CD8-positive, alpha-beta memory T cell (primary cell): ENCODE measurements at regions not wholly inside any gene's neighbourhood (a gene's known extent, or its start where the extent isn't known, plus 50 kb on each side); places are given as distances from the start of the nearest gene placed in this dataset.

ENCODE experiments used
- CTCF ChIA-PET: fragments of 350-600 bp; sonication (Branson Sonifier 250); formaldehyde crosslinking; loops from one replicate; lab custom pipeline; 2021; ENCODE audit warnings: antibody characterized with exemption; lab: Charles Lee
- POLR2A ChIA-PET: fragments of 350-600 bp; sonication (Branson Sonifier 250); formaldehyde crosslinking; loops from one replicate; lab custom pipeline; 2021; ENCODE audit warnings: antibody characterized with exemption; lab: Charles Lee
- DNase-seq, 5 donors: peaks; one replicate each; pipeline versions ENCODE4 v3.0.0 to v3.0.0-alpha.2; 2020 to 2022; ENCODE audit warnings: mixed read lengths in 1 of 5
- H3K27ac ChIP-seq: one replicate; pipeline ENCODE4 v1.7.0; 2013; ENCODE audit warnings: low read depth, mild to moderate bottlenecking, low read length, moderate library complexity
- H3K27me3 ChIP-seq: 2 replicates; pipeline ENCODE4 v1.7.0; 2013; ENCODE audit warnings: low read length, mild to moderate bottlenecking; ENCODE audit not compliant: insufficient read depth, poor library complexity, severe bottlenecking
- H3K36me3 ChIP-seq: 2 replicates; pipeline ENCODE4 v1.7.0; 2013; ENCODE audit warnings: mild to moderate bottlenecking, low read length, moderate library complexity; ENCODE audit not compliant: insufficient read depth
- H3K4me1 ChIP-seq: 2 replicates; pipeline ENCODE4 v1.7.0; 2013; ENCODE audit warnings: mild to moderate bottlenecking, low read length, moderate library complexity; ENCODE audit not compliant: insufficient read depth
- H3K4me3 ChIP-seq: 2 replicates; pipeline ENCODE4 v1.7.0; 2013; ENCODE audit warnings: mild to moderate bottlenecking, low read length
- H3K9me3 ChIP-seq: 2 replicates; pipeline ENCODE4 v1.7.0; 2013; ENCODE audit warnings: mild to moderate bottlenecking, low read length
- H3K27ac Mint-ChIP-seq, 8 donors: one replicate each; pipeline ENCODE4 v1.8.0; 2020 to 2021; ENCODE audit warnings: mixed read lengths in 8 of 8, mild to moderate bottlenecking in 6 of 8, inconsistent platforms in 3 of 8, moderate library complexity in 3 of 8
- H3K27me3 Mint-ChIP-seq, 2 donors: one replicate each; pipeline ENCODE4 v1.8.0; 2020 to 2021; ENCODE audit warnings: mixed read lengths in 2 of 2, mild to moderate bottlenecking in 1 of 2, moderate library complexity in 1 of 2
- H3K36me3 Mint-ChIP-seq, 3 donors: one replicate each; pipeline ENCODE4 v1.8.0; 2020 to 2021; ENCODE audit warnings: mixed read lengths in 3 of 3, inconsistent platforms in 1 of 3, mild to moderate bottlenecking in 1 of 3
- H3K4me1 Mint-ChIP-seq, 3 donors: one replicate each; pipeline ENCODE4 v1.8.0; 2020 to 2021; ENCODE audit warnings: mixed read lengths in 3 of 3, inconsistent platforms in 1 of 3, mild to moderate bottlenecking in 1 of 3
- H3K4me3 Mint-ChIP-seq, 7 donors: one replicate each; pipeline ENCODE4 v1.8.0; 2020 to 2021; ENCODE audit warnings: mixed read lengths in 7 of 7, mild to moderate bottlenecking in 6 of 7, moderate library complexity in 4 of 7, inconsistent platforms in 2 of 7
- H3K9me3 Mint-ChIP-seq, 5 donors: one replicate each; pipeline ENCODE4 v1.8.0; 2020 to 2022; ENCODE audit warnings: mixed read lengths in 5 of 5, mild to moderate bottlenecking in 3 of 5, moderate library complexity in 2 of 5, inconsistent platforms in 1 of 5

GRCh38 chr12:88775742-88776151 lies 195.5 kb upstream of the KITLG start:
- Mint-ChIP-seq H3K4me1 (no peaks in the 10 kb centered on the region), H3K36me3 (no peaks in the 10 kb centered on the region), H3K4me3 (no peak overlapping the region), H3K9me3 (peaks cover 0 to 6% (median 0%) of the 10 kb centered on the region in 5 donors), H3K27ac (no peak overlapping the region), H3K27me3 (peaks cover 0 to 5% of the 10 kb centered on the region in 2 donors)
- Histone ChIP-seq H3K36me3 (no peaks in the 10 kb centered on the region), H3K4me1 (no peaks in the 10 kb centered on the region), H3K4me3 (no peak overlapping the region), H3K9me3 (no peaks in the 10 kb centered on the region), H3K27me3 (no peaks in the 10 kb centered on the region), H3K27ac (no peak overlapping the region)
- DNase-seq, result no peak
- ChIA-PET POLR2A (no interaction called here), CTCF (no interaction called here)

- Mint-ChIP-seq H3K27ac (no peak overlapping the region), H3K9me3 (peaks cover 0 to 5% (median 0%) of the 10 kb centered on the region in 5 donors), H3K4me1 (no peaks in the 10 kb centered on the region), H3K36me3 (no peaks in the 10 kb centered on the region), H3K4me3 (no peak overlapping the region), H3K27me3 (no peaks in the 10 kb centered on the region)
- CTCF ChIA-PET, result no interaction called here
- no peak for DNase-seq
- H3K27ac ChIP-seq, result no peak overlapping the region
- no peaks in the 10 kb centered on the region for H3K27me3 ChIP-seq
- H3K4me3 ChIP-seq, result no peak overlapping the region
- POLR2A ChIA-PET, result no interaction called here
- H3K36me3 ChIP-seq, result no peaks in the 10 kb centered on the region
- no peaks in the 10 kb centered on the region for H3K4me1 ChIP-seq
- no peaks in the 10 kb centered on the region for H3K9me3 ChIP-seq
Measured at GRCh38 chr12:88767699-88768098, 187.4 kb upstream of the KITLG start.

- no peak overlapping the region for H3K4me3 ChIP-seq
- Mint-ChIP-seq H3K4me3 (no peak overlapping the region), H3K27me3 (no peaks in the 10 kb centered on the region), H3K27ac (no peak overlapping the region), H3K4me1 (no peaks in the 10 kb centered on the region), H3K36me3 (no peaks in the 10 kb centered on the region), H3K9me3 (peaks cover 0 to 4% (median 0%) of the 10 kb centered on the region in 5 donors)
- H3K9me3 ChIP-seq, result no peaks in the 10 kb centered on the region
- POLR2A ChIA-PET, result no interaction called here
- no peaks in the 10 kb centered on the region for H3K27me3 ChIP-seq
- no peak for DNase-seq
- no peaks in the 10 kb centered on the region for H3K36me3 ChIP-seq
- CTCF ChIA-PET, result no interaction called here
- no peaks in the 10 kb centered on the region for H3K4me1 ChIP-seq
- no peak overlapping the region for H3K27ac ChIP-seq
Measured at GRCh38 chr12:88764781-88765480, 184.7 kb upstream of the KITLG start.

- Mint-ChIP-seq H3K27ac (no peak overlapping the region), H3K36me3 (no peaks in the 10 kb centered on the region), H3K4me1 (no peaks in the 10 kb centered on the region), H3K9me3 (peaks cover 0 to 4% (median 0%) of the 10 kb centered on the region in 5 donors), H3K4me3 (no peak overlapping the region), H3K27me3 (no peaks in the 10 kb centered on the region)
- Histone ChIP-seq H3K9me3 (no peaks in the 10 kb centered on the region), H3K4me3 (no peak overlapping the region), H3K4me1 (no peaks in the 10 kb centered on the region), H3K27me3 (no peaks in the 10 kb centered on the region), H3K36me3 (no peaks in the 10 kb centered on the region), H3K27ac (no peak overlapping the region)
- ChIA-PET POLR2A (no interaction called here), CTCF (no interaction called here)
- DNase-seq, result no peak
Measured at GRCh38 chr12:88763536-88764100, 183.3 kb upstream of the KITLG start.

GRCh38 chr12:88758176-88758575 lies 177.9 kb upstream of the KITLG start:
- POLR2A ChIA-PET, result no interaction called here
- Histone ChIP-seq H3K36me3 (no peaks in the 10 kb centered on the region), H3K27ac (no peak overlapping the region), H3K27me3 (no peaks in the 10 kb centered on the region), H3K4me1 (no peaks in the 10 kb centered on the region), H3K4me3 (no peak overlapping the region), H3K9me3 (no peaks in the 10 kb centered on the region)
- H3K4me1 Mint-ChIP-seq, result no peaks in the 10 kb centered on the region
- no peaks in the 10 kb centered on the region for H3K27me3 Mint-ChIP-seq
- no peak for DNase-seq
- CTCF ChIA-PET, result no interaction called here
- H3K27ac Mint-ChIP-seq, result no peak overlapping the region
- H3K9me3 Mint-ChIP-seq, result peaks cover 0 to 4% (median 0%) of the 10 kb centered on the region in 5 donors
- H3K4me3 Mint-ChIP-seq, result no peak overlapping the region
- H3K36me3 Mint-ChIP-seq, result no peaks in the 10 kb centered on the region

- no peaks in the 10 kb centered on the region for H3K4me1 Mint-ChIP-seq
- no peak overlapping the region for H3K4me3 Mint-ChIP-seq
- Histone ChIP-seq H3K9me3 (no peaks in the 10 kb centered on the region), H3K36me3 (no peaks in the 10 kb centered on the region), H3K4me3 (no peak overlapping the region), H3K4me1 (no peaks in the 10 kb centered on the region), H3K27ac (no peak overlapping the region), H3K27me3 (no peaks in the 10 kb centered on the region)
- H3K27ac Mint-ChIP-seq, result no peak overlapping the region
- no peak for DNase-seq
- H3K9me3 Mint-ChIP-seq, result no peaks in the 10 kb centered on the region
- ChIA-PET CTCF (no interaction called here), POLR2A (no interaction called here)
- H3K36me3 Mint-ChIP-seq, result no peaks in the 10 kb centered on the region
- no peaks in the 10 kb centered on the region for H3K27me3 Mint-ChIP-seq
Measured at GRCh38 chr12:88756917-88757316, 176.6 kb upstream of the KITLG start.

- no peak overlapping the region for H3K4me3 ChIP-seq
- POLR2A ChIA-PET, result no interaction called here
- no peaks in the 10 kb centered on the region for H3K9me3 ChIP-seq
- H3K36me3 Mint-ChIP-seq, result no peaks in the 10 kb centered on the region
- no peaks in the 10 kb centered on the region for H3K9me3 Mint-ChIP-seq
- CTCF ChIA-PET, result no interaction called here
- H3K4me1 Mint-ChIP-seq, result no peaks in the 10 kb centered on the region
- H3K36me3 ChIP-seq, result no peaks in the 10 kb centered on the region
- no peak overlapping the region for H3K4me3 Mint-ChIP-seq
- no peak overlapping the region for H3K27ac Mint-ChIP-seq
- H3K27ac ChIP-seq, result no peak overlapping the region
- H3K27me3 Mint-ChIP-seq, result no peaks in the 10 kb centered on the region
- no peaks in the 10 kb centered on the region for H3K27me3 ChIP-seq
- no peak for DNase-seq
- no peaks in the 10 kb centered on the region for H3K4me1 ChIP-seq
Measured at GRCh38 chr12:88756153-88756552, 175.9 kb upstream of the KITLG start.

GRCh38 chr12:88753707-88754106 lies 173.4 kb upstream of the KITLG start:
- H3K4me1 Mint-ChIP-seq, result no peaks in the 10 kb centered on the region
- H3K27ac ChIP-seq, result no peak overlapping the region
- no peak for DNase-seq
- no peaks in the 10 kb centered on the region for H3K4me1 ChIP-seq
- no peaks in the 10 kb centered on the region for H3K9me3 ChIP-seq
- no peaks in the 10 kb centered on the region for H3K36me3 ChIP-seq
- no peaks in the 10 kb centered on the region for H3K9me3 Mint-ChIP-seq
- POLR2A ChIA-PET, result no interaction called here
- no peaks in the 10 kb centered on the region for H3K36me3 Mint-ChIP-seq
- H3K4me3 ChIP-seq, result no peak overlapping the region
- H3K27me3 ChIP-seq, result no peaks in the 10 kb centered on the region
- no peaks in the 10 kb centered on the region for H3K27me3 Mint-ChIP-seq
- H3K27ac Mint-ChIP-seq, result no peak overlapping the region
- CTCF ChIA-PET, result no interaction called here
- H3K4me3 Mint-ChIP-seq, result no peak overlapping the region
